GM06990 (cell line): ENCODE measurements at regions not wholly inside any gene's neighbourhood (a gene's known extent, or its start where the extent isn't known, plus 50 kb on each side); places are given as distances from the start of the nearest gene placed in this dataset.

Experiments
- DNase-seq: peaks from one replicate; pipeline ENCODE4 v3.0.0-alpha.2; 2011; ENCODE audit not compliant: insufficient read length; ENCODE audit errors: extremely low read depth
- H3K27me3 ChIP-seq: replicated peaks from 2 replicates; pipeline ENCODE4 v1.6.0; 2011; ENCODE audit warnings: low read length; ENCODE audit not compliant: control insufficient read depth, insufficient read depth
- H3K36me3 ChIP-seq: 2 replicates; pipeline ENCODE4 v1.5.1; 2011; ENCODE audit warnings: low read length; ENCODE audit not compliant: control insufficient read depth, insufficient read depth
- H3K4me3 ChIP-seq: replicated peaks from 2 replicates; pipeline ENCODE4 v1.5.1; 2011; ENCODE audit warnings: low read depth, mild to moderate bottlenecking, control low read depth, low read length
- CTCF ChIP-seq: IDR thresholded peaks from 2 replicates; pipeline ENCODE4 v1.5.1; 2011; ENCODE audit warnings: low read length, control low read depth, mild to moderate bottlenecking, inconsistent platforms; ENCODE audit not compliant: insufficient read depth, poor library complexity, severe bottlenecking

- no peak for TF ChIP-seq CTCF
- no peak for DNase-seq
- Histone ChIP-seq H3K36me3 (no peaks in the 10 kb centered on the region), H3K27me3 (no peaks in the 10 kb centered on the region), H3K4me3 (no peak overlapping the region)
These were observed 83.6 kb downstream of the ENC1 start for GRCh38 chr5:74556631-74557595.

GRCh38 chr5:74556006-74556405 is 84.5 kb downstream of the ENC1 start:
- Histone ChIP-seq H3K36me3 (no peaks in the 10 kb centered on the region), H3K27me3 (no peaks in the 10 kb centered on the region), H3K4me3 (no peak overlapping the region)
- no peak for DNase-seq
- TF ChIP-seq CTCF, result no peak

GRCh38 chr5:74552101-74552500 is 88.4 kb downstream of the ENC1 start:
- no peak for TF ChIP-seq CTCF
- Histone ChIP-seq H3K27me3 (no peaks in the 10 kb centered on the region), H3K4me3 (no peak overlapping the region), H3K36me3 (no peaks in the 10 kb centered on the region)
- no peak for DNase-seq

GRCh38 chr5:74550927-74551326 is 89.6 kb downstream of the ENC1 start:
- no peak for DNase-seq
- no peaks in the 10 kb centered on the region for H3K27me3 ChIP-seq
- no peak for TF ChIP-seq CTCF
- no peaks in the 10 kb centered on the region for H3K36me3 ChIP-seq
- H3K4me3 ChIP-seq, result no peak overlapping the region

GRCh38 chr5:74549384-74549783 is 91.1 kb downstream of the ENC1 start:
- no peaks in the 10 kb centered on the region for H3K36me3 ChIP-seq
- TF ChIP-seq CTCF, result no peak
- no peak overlapping the region for H3K4me3 ChIP-seq
- H3K27me3 ChIP-seq, result no peaks in the 10 kb centered on the region
- DNase-seq, result no peak
